GM18526 (cell line): ENCODE measurements at regions not wholly inside any gene's neighbourhood (a gene's known extent, or its start where the extent isn't known, plus 50 kb on each side); places are given as distances from the start of the nearest gene placed in this dataset.

Experiments
- POLR2A ChIP-seq: IDR thresholded peaks from 3 replicates; pipeline ENCODE4 v1.6.1; 2011; ENCODE audit not compliant: insufficient read length; ENCODE audit errors: extremely low read depth

DNA sequence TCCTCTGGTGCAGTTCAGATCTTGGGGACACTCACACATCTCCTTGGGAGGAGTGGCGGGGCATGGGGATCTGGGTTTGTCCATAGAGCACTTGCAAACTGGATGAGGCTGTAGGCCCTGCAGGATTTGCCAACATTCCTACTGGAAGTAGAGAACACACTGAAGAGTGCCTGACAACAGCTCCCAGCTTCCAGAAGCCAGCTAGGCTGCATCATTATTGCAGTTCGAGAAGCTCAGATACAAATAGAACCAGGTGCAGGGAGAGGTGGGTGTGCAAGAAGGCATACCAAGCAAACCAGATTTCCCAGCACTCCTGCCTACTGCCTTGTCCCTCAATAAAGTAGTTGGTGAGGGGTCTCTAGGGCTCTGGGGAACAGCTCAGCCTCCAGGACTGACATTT is 52.5 kb downstream of the RHOB start:
- no peak for TF ChIP-seq POLR2A

DNA sequence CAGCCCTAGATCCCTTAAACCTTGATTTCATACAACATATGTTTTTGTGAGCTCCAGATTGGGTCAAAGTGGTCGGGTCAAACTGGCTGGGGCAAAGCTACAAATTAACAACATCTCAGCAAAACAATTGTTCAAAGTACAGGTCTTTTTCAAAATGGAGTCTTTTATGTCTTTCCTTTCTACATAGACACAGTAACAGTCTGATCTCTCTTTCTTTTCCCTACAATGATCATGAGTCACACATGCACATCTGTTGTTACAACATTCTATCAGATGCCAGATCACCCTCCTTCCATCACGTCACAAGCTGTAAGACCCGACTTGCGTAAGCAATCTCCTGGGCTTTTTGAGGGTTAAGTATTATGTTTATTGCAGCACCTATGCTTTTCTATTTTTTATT is 55.1 kb downstream of the RHOB start:
- no peak for TF ChIP-seq POLR2A

DNA sequence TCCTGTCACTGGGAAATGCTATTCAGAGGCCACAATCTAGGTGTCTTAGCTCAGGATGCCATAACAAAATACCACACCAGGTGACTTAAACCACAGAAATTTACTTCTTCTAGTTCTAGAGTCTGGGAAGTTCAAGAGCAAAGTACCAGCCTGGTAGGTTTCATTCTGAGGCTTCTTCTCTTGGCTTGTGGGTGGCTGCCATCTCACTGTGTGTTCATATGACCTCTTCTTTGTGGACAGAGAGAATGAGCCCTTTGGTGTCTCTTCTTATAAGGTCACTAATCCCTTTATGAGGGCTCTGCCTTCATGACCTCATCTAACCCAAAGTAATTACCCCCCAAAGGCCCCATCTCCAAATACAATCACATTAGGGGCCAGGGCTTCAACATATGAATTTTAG is 57.3 kb downstream of the RHOB start:
- no peak for TF ChIP-seq POLR2A

- no peak for TF ChIP-seq POLR2A
Measured at GRCh38 chr2:20506201-20506685, 59.4 kb downstream of the RHOB start.

DNA sequence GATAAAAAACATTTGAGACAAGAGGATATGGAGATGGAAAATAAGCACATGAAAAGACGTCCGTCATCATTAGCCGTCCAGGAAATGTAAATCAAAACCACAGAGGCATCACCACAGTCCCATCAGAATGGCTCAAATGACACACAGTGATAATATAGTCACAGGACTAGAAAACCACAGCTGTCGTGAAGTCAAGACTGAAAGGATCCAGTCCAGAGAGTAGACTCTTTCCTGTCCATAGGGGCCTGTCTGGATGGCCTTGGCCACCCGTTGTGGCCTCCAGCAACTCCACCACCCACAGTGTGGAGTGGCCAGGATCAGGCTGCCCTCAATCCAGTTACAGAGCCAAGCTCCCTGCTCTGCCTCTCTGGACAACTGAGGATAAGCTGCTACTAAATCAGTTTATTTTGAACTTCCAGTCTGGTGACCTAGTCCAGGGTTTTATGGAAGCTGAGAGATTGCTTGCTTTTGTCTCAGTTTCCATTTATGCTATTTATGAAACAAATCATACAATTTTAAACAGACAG is 60.4 kb downstream of the RHOB start:
- TF ChIP-seq POLR2A, result no peak

DNA sequence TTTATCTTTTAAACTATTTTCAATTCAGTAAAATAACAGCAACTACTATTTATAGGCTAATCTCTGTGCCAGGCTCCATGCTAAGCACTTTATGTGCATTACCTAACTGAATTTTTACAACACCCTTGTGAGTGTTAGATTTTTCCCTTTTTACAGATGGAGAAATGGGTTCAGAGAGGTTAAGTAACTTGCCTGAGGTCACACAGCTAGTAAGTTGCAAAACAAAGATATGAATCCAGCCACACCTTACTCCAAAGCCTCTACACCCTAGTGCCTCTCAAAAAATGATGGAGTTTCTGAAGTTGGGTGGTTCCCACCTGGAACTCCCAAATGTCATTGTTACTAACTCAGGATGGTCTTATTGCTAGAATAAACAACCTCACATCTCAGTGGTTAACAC is 60.8 kb downstream of the RHOB start:
- TF ChIP-seq POLR2A, result no peak

- TF ChIP-seq POLR2A, result no peak
Measured at GRCh38 chr2:20509301-20509769, 62.5 kb downstream of the RHOB start.

GRCh38 chr2:20509770-20510490 is 63.1 kb downstream of the RHOB start:
- TF ChIP-seq POLR2A, result no peak

- TF ChIP-seq POLR2A, result no peak
Measured at GRCh38 chr2:20511130-20511529, 64.3 kb downstream of the RHOB start.

DNA sequence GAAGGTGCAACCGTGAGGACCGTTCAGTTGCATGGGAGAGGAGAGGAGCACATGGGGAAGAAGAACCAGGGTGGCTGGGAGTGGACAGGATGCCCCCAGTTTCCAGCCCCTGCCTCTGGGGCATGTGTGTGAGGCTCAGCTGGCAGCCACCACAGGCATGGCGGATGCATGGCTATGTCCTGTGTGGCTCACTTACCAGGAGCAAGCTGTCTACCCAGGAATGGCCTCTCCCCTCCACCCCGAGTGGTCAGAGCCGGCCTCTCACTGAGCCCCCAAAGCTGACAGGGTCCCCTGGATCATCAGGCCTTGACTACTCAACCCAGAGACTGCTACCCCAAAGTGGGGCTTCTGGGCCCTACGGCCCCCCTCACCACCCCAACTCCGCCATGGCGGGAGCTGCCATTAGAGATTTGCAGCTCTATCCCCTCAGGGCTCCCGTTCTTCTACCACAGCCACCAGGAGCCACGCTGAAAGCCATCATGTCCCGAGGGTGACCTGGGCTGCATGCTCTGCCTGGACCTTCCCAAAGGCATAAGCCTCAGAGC is 65.3 kb downstream of the RHOB start:
- TF ChIP-seq POLR2A, result no peak

- TF ChIP-seq POLR2A, result no peak
Measured at GRCh38 chr2:20513946-20514345, 67.1 kb downstream of the RHOB start.

GRCh38 chr2:20514596-20515269 is 67.9 kb downstream of the RHOB start:
- no peak for TF ChIP-seq POLR2A

DNA sequence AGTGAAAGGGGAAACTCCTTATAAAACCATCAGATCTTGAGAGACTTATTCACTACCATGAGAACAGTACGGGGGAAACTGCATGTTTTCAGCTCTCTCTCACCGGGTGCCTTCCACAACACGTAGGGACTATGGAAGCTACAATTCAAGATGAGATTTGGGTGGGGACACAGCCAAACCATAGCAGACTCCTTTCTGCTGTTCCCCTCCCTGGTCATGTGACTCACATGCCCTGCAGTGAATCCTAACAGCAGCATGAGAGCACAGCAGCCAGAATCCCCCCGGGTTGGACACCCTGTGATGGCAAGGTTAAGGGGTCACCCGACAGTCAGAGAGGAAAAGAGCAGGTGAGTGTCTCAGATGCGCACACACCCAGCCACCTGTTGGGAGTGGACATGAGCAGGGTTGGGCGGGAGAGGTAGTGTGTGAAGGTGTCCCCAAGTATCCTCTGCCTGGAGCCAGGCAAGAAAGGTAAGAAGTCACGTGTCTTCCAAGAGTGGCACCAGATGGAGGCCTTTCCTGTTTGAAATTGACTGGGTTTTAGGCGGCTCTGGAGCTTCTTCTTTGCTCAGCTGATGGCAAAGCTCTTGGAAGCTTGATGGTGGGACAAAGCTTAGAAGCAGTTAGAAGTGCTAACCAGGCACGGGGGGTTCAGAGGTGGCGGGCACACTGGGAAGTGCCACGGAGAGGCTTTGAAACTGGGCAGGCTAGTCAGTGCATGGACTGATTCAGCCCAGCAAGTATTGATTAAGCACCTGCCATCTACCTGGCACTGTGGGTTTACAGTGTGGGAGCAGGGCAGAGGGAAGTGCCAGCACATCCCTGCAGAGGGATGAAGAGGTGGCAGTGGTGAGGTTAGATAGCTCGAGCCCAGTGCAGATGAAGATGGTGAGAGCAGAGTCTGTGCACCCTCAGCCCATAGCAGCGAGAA is 68.7 kb downstream of the RHOB start:
- no peak for TF ChIP-seq POLR2A

DNA sequence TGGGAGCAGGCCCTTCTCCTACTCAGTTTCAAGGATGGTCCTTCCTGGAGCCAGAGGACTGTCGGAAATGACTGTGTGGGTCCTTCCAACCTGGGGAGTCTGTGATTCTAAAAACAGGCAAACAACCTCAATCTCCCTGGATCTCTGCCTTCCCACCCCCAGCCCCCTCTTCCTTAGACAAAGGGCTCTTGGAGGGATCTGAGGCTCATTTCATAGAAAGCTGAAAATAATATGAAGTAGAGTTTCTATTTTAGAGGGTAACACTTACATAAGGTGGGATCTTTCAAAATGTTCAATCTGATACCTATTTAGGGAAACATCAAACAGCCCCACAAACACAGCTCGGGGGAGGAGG is 69.4 kb downstream of the RHOB start:
- TF ChIP-seq POLR2A, result no peak
